GM23338 (cell line): ENCODE measurements at regions not wholly inside any gene's neighbourhood (a gene's known extent, or its start where the extent isn't known, plus 50 kb on each side); places are given as distances from the start of the nearest gene placed in this dataset.

Source experiments
- CREB1 ChIP-seq: fragments of 250-450 bp; sonication (Bioruptor Pico); IDR thresholded peaks from 2 replicates; pipeline ENCODE4 v1.5.0; 2020; ENCODE audit warnings: low read depth, mild to moderate bottlenecking, moderate library complexity
- EZH2 ChIP-seq: fragments of 200-600 bp; sonication (generic); IDR thresholded peaks from one replicate; pipeline ENCODE4 v1.8.0; 2017; ENCODE audit warnings: antibody characterized with exemption, mild to moderate bottlenecking, low read depth; ENCODE audit not compliant: unreplicated experiment
- JUNB ChIP-seq: IDR thresholded peaks from one replicate; pipeline ENCODE4 v1.6.1; 2016; ENCODE audit warnings: antibody characterized with exemption; ENCODE audit not compliant: unreplicated experiment
- POLR2AphosphoS5 ChIP-seq: IDR thresholded peaks from 2 replicates; pipeline ENCODE4 v1.6.1; 2016; ENCODE audit warnings: antibody characterized with exemption, low read depth
- TF ChIP-seq, protein P1 (sequence below), 2 experiments: fragments of 200-600 bp in 1 of 2; sonication (generic) in 1 of 2; conservative IDR thresholded peaks; 2 replicates each; pipeline versions ENCODE4 v1.5.1 to v1.6.1; 2016 to 2017; ENCODE audit warnings: antibody characterized with exemption in 2 of 2, low read depth in 2 of 2, mild to moderate bottlenecking in 2 of 2, moderate library complexity in 1 of 2

GRCh38 chr6:77397561-77397960 lies 65.7 kb downstream of the HTR1B start:
- TF ChIP-seq, protein P1, sequence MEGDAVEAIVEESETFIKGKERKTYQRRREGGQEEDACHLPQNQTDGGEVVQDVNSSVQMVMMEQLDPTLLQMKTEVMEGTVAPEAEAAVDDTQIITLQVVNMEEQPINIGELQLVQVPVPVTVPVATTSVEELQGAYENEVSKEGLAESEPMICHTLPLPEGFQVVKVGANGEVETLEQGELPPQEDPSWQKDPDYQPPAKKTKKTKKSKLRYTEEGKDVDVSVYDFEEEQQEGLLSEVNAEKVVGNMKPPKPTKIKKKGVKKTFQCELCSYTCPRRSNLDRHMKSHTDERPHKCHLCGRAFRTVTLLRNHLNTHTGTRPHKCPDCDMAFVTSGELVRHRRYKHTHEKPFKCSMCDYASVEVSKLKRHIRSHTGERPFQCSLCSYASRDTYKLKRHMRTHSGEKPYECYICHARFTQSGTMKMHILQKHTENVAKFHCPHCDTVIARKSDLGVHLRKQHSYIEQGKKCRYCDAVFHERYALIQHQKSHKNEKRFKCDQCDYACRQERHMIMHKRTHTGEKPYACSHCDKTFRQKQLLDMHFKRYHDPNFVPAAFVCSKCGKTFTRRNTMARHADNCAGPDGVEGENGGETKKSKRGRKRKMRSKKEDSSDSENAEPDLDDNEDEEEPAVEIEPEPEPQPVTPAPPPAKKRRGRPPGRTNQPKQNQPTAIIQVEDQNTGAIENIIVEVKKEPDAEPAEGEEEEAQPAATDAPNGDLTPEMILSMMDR (conservative IDR thresholded peaks at IDR 0.05; ENCODE audit: low read depth in 2 of 2): no peak
- TF ChIP-seq EZH2 (no peak), CREB1 (CRISPR knock-in tag) (no peak), JUNB (no peak), POLR2AphosphoS5 (no peak)
